Vagina (tissue), 2 donors: ENCODE measurements at regions not wholly inside any gene's neighbourhood (a gene's known extent, or its start where the extent isn't known, plus 50 kb on each side); places are given as distances from the start of the nearest gene placed in this dataset.

ENCODE experiments used
- CTCF ChIP-seq, 3 experiments: fragments of 450-650 bp in 2 of 3; fragments of 200-600 bp in 1 of 3; sonication (generic) in 1 of 3; IDR thresholded peaks; one replicate each; pipeline ENCODE4 v1.5.1; 2017 to 2019; ENCODE audit warnings: antibody characterized with exemption in 3 of 3, mild to moderate bottlenecking in 2 of 3, moderate library complexity in 2 of 3
- POLR2A ChIP-seq, 2 donors: fragments of 450-650 bp; IDR thresholded peaks; one replicate each; pipeline ENCODE4 v1.6.1; 2017; ENCODE audit warnings: antibody characterized with exemption in 2 of 2, mild to moderate bottlenecking in 2 of 2, moderate library complexity in 2 of 2
- POLR2AphosphoS5 ChIP-seq, 2 donors: sonication (generic); formaldehyde crosslinking; IDR thresholded peaks; one replicate each; pipeline ENCODE4 v1.9.0; 2017; ENCODE audit warnings: antibody characterized with exemption in 2 of 2, mild to moderate bottlenecking in 2 of 2, low read depth in 1 of 2; ENCODE audit not compliant: insufficient read depth in 1 of 2

GRCh38 chr13:44792096-44792495, 197.2 kb downstream of the NUFIP1 start:
- TF ChIP-seq CTCF (IDR thresholded peaks at IDR 0.05) (no peak), POLR2AphosphoS5 (IDR thresholded peaks at IDR 0.05; ENCODE audit: insufficient read depth in 1 of 2, low read depth in 1 of 2) (no peak), POLR2A (IDR thresholded peaks at IDR 0.05) (no peak)
